Frontal cortex (tissue), 3 donors: ENCODE measurements at regions not wholly inside any gene's neighbourhood (a gene's known extent, or its start where the extent isn't known, plus 50 kb on each side); places are given as distances from the start of the nearest gene placed in this dataset.

Experiments
- DNase-seq, 2 donors: peaks; one replicate each; pipeline ENCODE4 v3.0.0; 2012; ENCODE audit warnings: low spot score in 2 of 2
- FAIRE-seq: peaks from 2 replicates; lab custom pipeline; 2012; peaks lifted over from hg19 to GRCh38; lab: Jason Lieb, UNC
- donor health status: control.
- donor health status: control.
- donor health status: control.

DNA sequence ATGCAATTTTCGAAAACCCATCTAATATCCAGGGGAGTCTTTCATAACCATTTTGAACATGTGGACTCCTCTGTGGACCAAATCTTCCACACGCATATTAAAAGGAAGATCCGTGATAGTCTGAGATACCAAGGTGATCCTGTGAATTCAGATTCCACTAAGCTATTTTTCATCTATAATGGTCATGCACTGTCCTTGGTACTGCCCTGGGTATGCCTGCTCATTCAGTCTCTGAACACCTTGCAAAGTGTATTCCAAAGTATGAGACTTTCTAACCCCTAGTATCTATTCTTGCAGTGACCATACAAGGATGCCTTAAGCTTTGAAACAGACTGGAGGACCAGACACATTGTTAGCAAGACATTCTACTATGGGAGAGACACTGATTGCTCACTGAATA is 217.6 kb upstream of the CCDC150 start:
- FAIRE-seq = no peak
- no peak for DNase-seq

DNA sequence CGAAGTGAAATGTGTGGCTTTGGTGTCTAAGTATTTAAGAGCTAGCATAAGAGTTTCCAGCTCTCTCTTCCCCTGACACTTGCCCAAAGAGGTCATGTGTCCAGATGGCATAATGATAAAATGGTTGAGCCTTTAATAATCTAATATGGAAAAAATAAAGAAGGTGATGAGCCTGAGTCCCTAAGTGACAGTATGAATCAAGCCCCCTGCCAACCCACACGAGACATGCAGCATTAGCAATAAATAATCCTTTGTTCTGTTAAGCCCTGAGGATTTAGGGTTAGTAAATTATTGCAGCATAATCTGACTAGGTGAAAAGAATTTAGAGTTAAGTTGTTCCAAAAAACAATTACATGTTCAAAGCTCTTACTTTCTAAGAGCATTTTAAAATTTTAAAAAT is 217.2 kb upstream of the CCDC150 start:
- FAIRE-seq (no peak), DNase-seq (no peak)

GRCh38 chr2:196426122-196426521 is 213.4 kb upstream of the CCDC150 start:
- FAIRE-seq = no peak
- no peak for DNase-seq

GRCh38 chr2:196427986-196428634 is 211.4 kb upstream of the CCDC150 start:
- no peak for FAIRE-seq
- no peak for DNase-seq

GRCh38 chr2:196431076-196431475 is 208.4 kb upstream of the CCDC150 start:
- FAIRE-seq (no peak), DNase-seq (no peak)

GRCh38 chr2:196431957-196432356 is 207.6 kb upstream of the CCDC150 start:
- no peak for DNase-seq
- FAIRE-seq = no peak

GRCh38 chr2:196433116-196433515 is 206.4 kb upstream of the CCDC150 start:
- DNase-seq (no peak), FAIRE-seq (no peak)

DNA sequence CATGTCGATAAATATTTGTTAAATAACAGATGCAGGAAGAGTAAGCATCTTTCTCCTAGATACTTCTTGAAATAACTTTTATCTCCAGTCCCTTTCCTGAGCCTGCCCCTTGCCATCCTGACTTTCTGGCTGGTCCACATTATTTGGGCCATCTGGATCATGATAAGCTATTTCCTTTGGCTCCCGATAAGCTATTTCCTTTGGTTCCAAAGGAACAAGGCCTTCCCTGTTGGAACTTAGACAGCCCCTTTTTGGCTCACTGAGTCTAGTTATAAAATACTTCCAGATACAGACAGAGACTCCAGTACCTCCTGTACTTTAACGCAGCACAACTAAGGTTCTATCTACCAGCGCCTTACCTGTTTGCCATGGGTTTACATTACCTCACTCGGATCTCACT is 205.3 kb upstream of the CCDC150 start:
- FAIRE-seq = no peak
- DNase-seq = no peak

DNA sequence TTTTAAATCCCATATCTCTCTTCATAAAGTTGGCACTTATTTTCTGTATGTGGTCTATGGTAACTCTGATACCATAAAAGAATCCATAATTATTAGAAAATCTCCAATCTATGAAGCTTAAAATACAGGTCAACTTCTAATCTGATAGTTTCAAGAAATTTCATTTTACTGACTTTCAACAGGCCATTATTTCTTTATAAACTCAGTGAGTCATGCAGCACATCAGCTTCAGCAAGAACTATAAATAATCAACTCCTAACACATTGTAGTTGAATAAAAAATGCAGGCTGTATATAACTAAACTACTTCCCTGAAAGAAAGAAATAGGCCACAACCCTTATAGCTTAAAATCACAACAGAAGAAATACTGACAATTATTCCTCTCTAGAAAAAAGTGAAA is 204.3 kb upstream of the CCDC150 start:
- FAIRE-seq (no peak), DNase-seq (no peak)

GRCh38 chr2:196437626-196438025 is 201.9 kb upstream of the CCDC150 start:
- no peak for FAIRE-seq
- DNase-seq = no peak

DNA sequence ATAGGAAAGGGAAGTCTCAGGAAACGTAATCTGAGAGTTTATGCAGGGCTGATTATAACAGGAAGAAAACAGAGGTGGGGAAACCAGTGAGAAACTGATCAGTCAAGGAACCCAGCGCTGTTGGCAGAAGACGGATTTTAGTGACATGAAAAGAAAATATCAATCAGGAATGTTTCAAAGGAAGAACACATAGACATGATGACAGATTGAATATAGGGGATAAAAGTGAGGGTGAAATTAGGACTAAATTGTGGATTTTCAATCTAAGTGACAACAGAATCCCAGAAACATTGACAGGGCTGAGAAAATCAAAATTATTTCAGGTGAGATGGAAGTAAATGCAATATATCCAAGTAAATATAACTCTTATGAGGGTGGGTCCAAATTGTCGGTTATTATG is 199.8 kb upstream of the CCDC150 start:
- DNase-seq = no peak
- no peak for FAIRE-seq

- DNase-seq (no peak), FAIRE-seq (no peak)
Measured at GRCh38 chr2:196440413-196440812, 199.1 kb upstream of the CCDC150 start.

DNA sequence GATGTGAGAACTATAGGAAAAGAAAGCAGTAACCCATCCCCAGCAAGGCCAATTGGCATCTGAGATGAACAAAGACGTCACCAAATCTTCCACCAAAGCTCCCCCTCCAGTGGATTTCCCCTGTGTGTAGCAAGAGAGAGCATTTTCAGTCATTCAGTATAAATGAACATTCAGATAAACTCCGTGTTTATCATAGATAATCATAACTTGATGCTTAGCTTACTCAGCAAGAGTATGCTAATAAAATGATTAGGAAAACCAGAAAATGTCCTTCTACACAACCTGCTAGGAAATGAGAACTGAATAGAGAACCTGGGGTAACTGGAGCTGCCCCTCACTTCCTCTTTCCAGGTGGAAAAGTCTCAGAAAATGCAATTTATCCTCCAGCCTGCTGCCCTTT is 198.0 kb upstream of the CCDC150 start:
- FAIRE-seq = no peak

DNA sequence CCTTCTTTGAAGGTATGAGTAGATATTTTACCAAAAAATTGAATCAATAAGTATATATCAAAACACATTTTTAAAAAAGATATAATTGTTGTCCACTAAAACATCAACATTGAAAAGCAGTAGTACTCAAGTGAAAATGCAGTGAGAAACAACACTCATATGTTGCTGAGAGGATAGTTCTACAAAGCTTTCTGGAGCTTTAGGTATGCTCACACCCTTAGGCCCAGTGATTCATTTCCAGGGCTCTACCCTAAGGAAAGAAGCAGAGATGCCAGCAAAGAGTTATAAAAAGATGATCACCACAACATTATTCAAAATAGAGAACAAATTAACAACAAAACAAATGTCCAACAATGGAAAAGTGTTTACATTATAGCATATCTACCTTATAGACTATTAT is 197.3 kb upstream of the CCDC150 start:
- FAIRE-seq (peak; percentile 84), DNase-seq (no peak)

More for the DNA sequence above, 198.0 kb upstream of the CCDC150 start:
- DNase-seq = no peak

DNA sequence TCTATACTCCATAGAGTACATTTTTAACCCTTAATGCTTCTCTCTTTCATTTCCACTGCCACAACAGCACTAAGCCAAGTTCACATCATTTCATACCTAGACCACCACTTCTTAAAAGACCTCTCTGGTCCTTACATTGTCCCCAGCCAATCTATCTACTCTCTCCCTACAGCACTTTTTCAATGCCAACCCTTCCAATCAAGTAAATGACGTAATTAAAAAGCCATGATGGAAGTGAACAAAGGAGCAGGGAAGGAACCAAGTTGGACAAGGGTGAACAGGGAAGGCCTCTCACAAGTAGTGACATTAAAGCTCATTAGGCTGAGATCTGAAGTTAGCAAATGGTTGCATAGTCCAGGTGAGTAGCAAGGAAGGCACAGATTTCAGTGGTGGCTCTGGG is 195.1 kb upstream of the CCDC150 start:
- DNase-seq (no peak), FAIRE-seq (no peak)

DNA sequence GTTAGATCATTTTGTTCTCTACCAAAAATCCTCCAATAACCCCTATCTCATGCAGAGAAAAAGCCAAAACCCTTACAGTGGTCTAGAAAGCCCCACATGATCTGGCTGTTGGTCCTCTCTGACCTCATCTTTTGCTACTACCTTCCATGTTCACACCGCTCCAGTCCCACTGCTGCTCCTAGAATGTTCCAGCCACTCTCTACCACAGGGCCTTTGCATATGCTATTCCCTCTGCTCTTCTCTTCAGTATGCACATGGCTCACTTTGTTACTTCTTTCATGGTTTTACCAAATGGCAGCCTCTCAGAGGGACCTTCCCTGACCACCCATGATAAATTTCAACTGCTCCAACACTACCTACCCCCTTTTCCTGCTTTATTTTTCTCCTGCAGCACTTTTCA is 193.5 kb upstream of the CCDC150 start:
- no peak for DNase-seq
- FAIRE-seq = no peak

DNA sequence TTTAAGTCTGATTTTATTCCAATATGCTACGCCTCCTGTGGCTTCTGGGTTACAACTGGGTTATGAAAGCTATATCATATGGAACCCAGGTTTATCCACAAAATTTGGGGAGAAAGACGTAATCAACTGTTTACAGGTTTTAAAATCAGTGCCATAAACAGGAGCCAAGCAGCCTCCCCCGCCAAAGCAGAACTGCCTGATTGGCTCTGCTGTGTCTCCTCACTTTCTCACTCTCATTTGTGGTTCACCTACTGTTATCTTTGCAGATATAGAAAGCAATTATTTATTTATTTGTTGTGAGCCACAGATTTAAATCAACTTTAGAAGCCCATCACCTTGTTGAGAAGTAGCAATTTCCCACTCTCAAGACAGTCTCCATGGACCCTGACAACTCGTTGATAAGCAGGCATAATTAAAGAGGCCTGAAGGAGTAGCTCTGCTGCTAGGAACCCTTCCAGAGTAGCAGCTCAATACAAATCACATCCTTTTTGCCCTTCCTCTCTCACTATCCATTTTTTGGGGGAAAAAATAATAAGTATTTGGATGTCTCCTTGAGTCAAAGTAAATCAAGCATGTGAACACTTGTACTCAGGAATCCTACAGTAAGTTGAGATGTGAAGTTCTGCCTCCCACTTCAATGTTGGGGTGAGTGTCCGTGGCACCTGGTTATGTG is 191.0 kb upstream of the CCDC150 start:
- no peak for FAIRE-seq

DNA sequence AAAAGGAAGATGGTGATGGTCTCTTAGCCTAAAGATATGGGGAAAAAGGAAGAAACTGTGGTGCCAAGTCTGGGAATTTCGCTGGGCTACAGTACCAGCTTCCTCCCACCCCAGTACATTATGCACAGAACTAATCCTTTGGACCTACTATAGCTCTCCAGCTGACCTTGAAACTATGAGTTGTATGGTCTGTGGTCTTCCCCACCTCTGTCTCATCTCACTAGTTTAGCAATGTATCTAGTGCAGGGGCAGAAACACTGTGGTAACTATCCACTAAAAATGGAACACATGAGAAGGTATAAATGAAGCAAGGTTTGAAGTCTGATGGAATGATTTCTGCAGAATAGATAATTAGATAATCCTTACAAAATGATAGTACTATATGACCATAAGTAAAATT is 190.4 kb upstream of the CCDC150 start:
- DNase-seq (no peak), FAIRE-seq (no peak)

More for the DNA sequence above, 191.0 kb upstream of the CCDC150 start:
- no peak for DNase-seq

GRCh38 chr2:196452758-196453157 is 186.8 kb upstream of the CCDC150 start:
- FAIRE-seq (no peak), DNase-seq (no peak)

DNA sequence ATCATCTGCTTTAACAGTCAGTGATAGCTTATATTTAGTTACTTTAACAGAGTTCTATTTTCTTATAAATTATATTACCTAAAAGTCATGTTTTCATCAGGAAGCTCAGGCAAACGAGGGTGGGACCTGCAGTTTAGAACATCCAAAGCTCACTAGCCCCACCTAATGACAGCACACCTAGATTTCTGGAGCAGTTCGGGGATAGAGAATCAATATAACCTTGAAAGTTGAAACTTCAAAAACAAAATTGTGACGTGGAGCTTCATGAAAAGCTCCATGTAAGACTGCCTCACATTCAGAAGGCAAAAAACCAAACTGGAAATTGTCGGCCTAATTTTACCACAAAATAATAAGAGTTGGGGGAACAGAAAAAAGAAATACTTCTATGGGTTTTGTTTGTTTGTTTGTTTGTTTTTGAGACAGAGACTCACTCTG is 185.9 kb upstream of the CCDC150 start:
- DNase-seq = peak in 1 of 2 donors; percentile 5
- FAIRE-seq = no peak

DNA sequence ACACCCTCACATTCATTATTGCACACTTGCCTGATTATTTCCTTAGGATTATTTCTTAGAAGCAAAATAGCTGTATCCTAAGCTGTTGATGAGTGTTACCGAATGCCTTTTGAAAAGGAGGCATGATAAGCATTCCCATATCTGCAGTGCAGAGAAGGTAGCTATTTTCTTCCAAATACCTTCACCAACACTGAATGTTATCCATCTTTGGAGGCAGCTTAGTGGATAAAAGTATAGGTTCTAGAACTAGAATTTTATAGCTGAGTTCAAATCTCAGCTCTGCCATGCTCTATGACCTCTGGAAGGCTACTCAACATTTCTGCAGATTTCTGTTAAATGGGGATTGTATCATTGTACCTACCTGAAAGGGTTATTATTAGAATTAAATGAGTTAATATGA is 185.0 kb upstream of the CCDC150 start:
- DNase-seq (no peak), FAIRE-seq (no peak)

DNA sequence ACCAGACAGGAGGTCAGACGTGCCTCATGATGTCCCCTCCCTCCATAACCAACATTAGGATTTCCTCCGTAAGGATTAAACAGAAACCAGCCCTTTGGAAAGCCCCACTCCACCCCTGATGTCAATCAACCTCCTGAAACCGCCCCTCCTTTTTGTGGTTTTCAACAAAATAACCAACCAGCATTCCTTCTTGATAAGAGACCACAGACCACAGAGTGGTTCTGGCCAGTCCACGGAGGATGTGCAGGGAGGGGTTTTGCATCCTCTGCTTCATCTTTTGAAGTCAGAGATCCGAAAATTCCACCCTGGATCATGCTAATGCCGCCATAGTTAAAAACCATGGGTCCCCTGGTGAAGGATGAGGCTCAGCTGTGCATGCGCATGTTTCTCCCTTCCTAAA is 180.0 kb upstream of the CCDC150 start:
- FAIRE-seq = no peak
- DNase-seq = no peak
